ENCODE measurements at regions not wholly inside any gene's neighbourhood (a gene's known extent, or its start where the extent isn't known, plus 50 kb on each side); places are given as distances from the start of the nearest gene placed in this dataset.
"Not testable (repeated sequence)": the region's sequence is repeated elsewhere in the genome, so short reads cannot be mapped to it uniquely, and the experiment has no call there.

DNA sequence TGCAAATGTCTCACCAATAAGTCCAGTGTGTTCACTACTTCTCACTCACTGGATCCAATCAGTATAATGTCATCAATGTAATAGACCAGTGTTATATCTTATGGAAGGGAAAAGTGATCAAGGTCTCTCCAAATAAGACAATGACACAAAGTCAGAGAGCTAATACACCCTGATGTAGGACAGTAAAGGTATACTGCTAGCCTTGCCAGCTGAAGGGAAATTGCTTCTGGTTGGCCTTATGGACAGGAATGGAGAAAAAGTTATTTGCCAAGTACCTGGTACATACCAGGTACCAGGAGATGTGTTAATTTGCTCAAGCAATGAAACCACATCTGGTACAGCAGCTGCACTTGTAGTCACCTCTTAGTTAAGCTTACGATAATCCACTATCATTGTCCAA, 141.0 kb downstream of the LTN1 start:
- Histone ChIP-seq H3K9ac (ENCODE audit: control insufficient read depth, extremely low read depth, insufficient read depth, low read length) (no peak overlapping the region), H2AFZ (ENCODE audit: control insufficient read depth, low read length) (no peak overlapping the region), H3K9me3 (ENCODE audit: control insufficient read depth, low read depth, low read length) (no peaks in the 10 kb centered on the region), H3K36me3 (ENCODE audit: control insufficient read depth in 2 of 2, extremely low read depth in 1 of 2, insufficient read depth in 2 of 2, low read length in 2 of 2) (no peaks in the 10 kb centered on the region), H3K27me3 (ENCODE audit: control insufficient read depth, extremely low read depth, insufficient read depth, low read length) (no peaks in the 10 kb centered on the region), H3K9me1 (ENCODE audit: control insufficient read depth, extremely low read depth, insufficient read depth, low read length) (no peaks in the 10 kb centered on the region), H4K20me1 (ENCODE audit: control insufficient read depth, extremely low read depth, insufficient read depth, low read length) (no peaks in the 10 kb centered on the region), H3K4me3 (ENCODE audit: control insufficient read depth in 2 of 3, extremely low read depth in 1 of 3, insufficient read depth in 2 of 3, low read depth in 1 of 3, low read length in 3 of 3) (no peak overlapping the region), H3K27ac (ENCODE audit: control insufficient read depth, insufficient read depth, low read length) (no peak overlapping the region), H3K4me1 (ENCODE audit: control insufficient read depth, extremely low read depth, insufficient read depth, low read length) (no peaks in the 10 kb centered on the region), H3K79me2 (ENCODE audit: control insufficient read depth, insufficient read depth, low read length) (no peaks in the 10 kb centered on the region), H3K4me2 (ENCODE audit: control insufficient read depth, extremely low read depth, insufficient read depth, low read depth, low read length) (no peak overlapping the region)
- TF ChIP-seq EZH2 (IDR thresholded peaks at IDR 0.05; ENCODE audit: low read length) (no peak), CTCF (optimal IDR thresholded peaks at IDR 0.05 in 1 of 3, IDR thresholded peaks at IDR 0.05 in 1 of 3, conservative IDR thresholded peaks at IDR 0.05 in 1 of 3; ENCODE audit: extremely low read depth in 1 of 3, insufficient read depth in 2 of 3, low read length in 3 of 3) (no peak)
- dilution Hi-C loops (cut with MboI; ENCODE audit: extremely low pct_ligation_motif_present, low sequenced_read_pairs) = no loop called here
- FAIRE-seq (no peak), DNase-seq (ENCODE audit: low read depth, low spot score) (no peak)

GRCh38 chr21:28839237-28839636, 153.4 kb downstream of the LTN1 start:
- H3K9me3 ChIP-seq (ENCODE audit: control insufficient read depth, low read depth, low read length); H3K9ac ChIP-seq (ENCODE audit: control insufficient read depth, extremely low read depth, insufficient read depth, low read length); H3K4me2 ChIP-seq (ENCODE audit: control insufficient read depth, extremely low read depth, insufficient read depth, low read depth, low read length); H4K20me1 ChIP-seq (ENCODE audit: control insufficient read depth, extremely low read depth, insufficient read depth, low read length); dilution Hi-C loops (cut with MboI; ENCODE audit: extremely low pct_ligation_motif_present, low sequenced_read_pairs); FAIRE-seq; H3K4me1 ChIP-seq (ENCODE audit: control insufficient read depth, extremely low read depth, insufficient read depth, low read length); H2AFZ ChIP-seq (ENCODE audit: control insufficient read depth, low read length); H3K4me3 ChIP-seq (ENCODE audit: control insufficient read depth in 2 of 3, extremely low read depth in 1 of 3, insufficient read depth in 2 of 3, low read depth in 1 of 3, low read length in 3 of 3); H3K9me1 ChIP-seq (ENCODE audit: control insufficient read depth, extremely low read depth, insufficient read depth, low read length); H3K36me3 ChIP-seq (ENCODE audit: control insufficient read depth in 2 of 2, extremely low read depth in 1 of 2, insufficient read depth in 2 of 2, low read length in 2 of 2); H3K27ac ChIP-seq (ENCODE audit: control insufficient read depth, insufficient read depth, low read length); H3K27me3 ChIP-seq (ENCODE audit: control insufficient read depth, extremely low read depth, insufficient read depth, low read length); H3K79me2 ChIP-seq (ENCODE audit: control insufficient read depth, insufficient read depth, low read length); DNase-seq (ENCODE audit: low read depth, low spot score): not testable (repeated sequence)

DNA sequence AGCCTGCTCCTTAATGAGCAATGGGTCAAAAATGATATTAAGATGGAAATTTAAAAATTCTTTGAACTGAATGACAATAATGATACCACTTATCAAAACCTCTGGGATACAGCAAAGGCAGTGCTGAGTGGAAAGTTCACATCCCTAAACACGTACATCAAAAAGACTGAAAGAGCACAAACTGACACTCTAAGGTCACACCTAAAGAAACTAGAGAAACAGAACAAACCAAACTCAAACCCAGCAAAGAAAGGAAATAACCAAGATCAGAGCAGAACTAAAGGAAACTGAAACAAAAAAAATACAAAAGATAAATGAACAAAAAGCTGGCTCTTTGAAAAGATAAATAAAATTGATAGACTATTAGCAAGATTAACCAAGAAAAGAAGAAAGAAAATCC, 155.3 kb downstream of the LTN1 start:
- FAIRE-seq; H3K36me3 ChIP-seq (ENCODE audit: control insufficient read depth in 2 of 2, extremely low read depth in 1 of 2, insufficient read depth in 2 of 2, low read length in 2 of 2): not testable (repeated sequence)

GRCh38 chr21:28836588-28836987, 156.1 kb downstream of the LTN1 start:
- H3K4me3 ChIP-seq (ENCODE audit: control insufficient read depth in 2 of 3, extremely low read depth in 1 of 3, insufficient read depth in 2 of 3, low read depth in 1 of 3, low read length in 3 of 3); H3K27me3 ChIP-seq (ENCODE audit: control insufficient read depth, extremely low read depth, insufficient read depth, low read length); H3K27ac ChIP-seq (ENCODE audit: control insufficient read depth, insufficient read depth, low read length); H4K20me1 ChIP-seq (ENCODE audit: control insufficient read depth, extremely low read depth, insufficient read depth, low read length); FAIRE-seq; DNase-seq (ENCODE audit: low read depth, low spot score); H3K9me3 ChIP-seq (ENCODE audit: control insufficient read depth, low read depth, low read length); H2AFZ ChIP-seq (ENCODE audit: control insufficient read depth, low read length); H3K4me2 ChIP-seq (ENCODE audit: control insufficient read depth, extremely low read depth, insufficient read depth, low read depth, low read length); H3K79me2 ChIP-seq (ENCODE audit: control insufficient read depth, insufficient read depth, low read length); H3K36me3 ChIP-seq (ENCODE audit: control insufficient read depth in 2 of 2, extremely low read depth in 1 of 2, insufficient read depth in 2 of 2, low read length in 2 of 2); H3K9me1 ChIP-seq (ENCODE audit: control insufficient read depth, extremely low read depth, insufficient read depth, low read length); H3K9ac ChIP-seq (ENCODE audit: control insufficient read depth, extremely low read depth, insufficient read depth, low read length); dilution Hi-C loops (cut with MboI; ENCODE audit: extremely low pct_ligation_motif_present, low sequenced_read_pairs): not testable (repeated sequence)
- peaks cover 19% of the 10 kb centered on the region for H3K4me1 ChIP-seq (ENCODE audit: control insufficient read depth, extremely low read depth, insufficient read depth, low read length)

More for the DNA sequence above, 155.3 kb downstream of the LTN1 start:
- H4K20me1 ChIP-seq (ENCODE audit: control insufficient read depth, extremely low read depth, insufficient read depth, low read length); H3K9me1 ChIP-seq (ENCODE audit: control insufficient read depth, extremely low read depth, insufficient read depth, low read length); H3K4me2 ChIP-seq (ENCODE audit: control insufficient read depth, extremely low read depth, insufficient read depth, low read depth, low read length); H3K4me3 ChIP-seq (ENCODE audit: control insufficient read depth in 2 of 3, extremely low read depth in 1 of 3, insufficient read depth in 2 of 3, low read depth in 1 of 3, low read length in 3 of 3); H3K9me3 ChIP-seq (ENCODE audit: control insufficient read depth, low read depth, low read length); H3K27me3 ChIP-seq (ENCODE audit: control insufficient read depth, extremely low read depth, insufficient read depth, low read length); H3K27ac ChIP-seq (ENCODE audit: control insufficient read depth, insufficient read depth, low read length); dilution Hi-C loops (cut with MboI; ENCODE audit: extremely low pct_ligation_motif_present, low sequenced_read_pairs); H3K79me2 ChIP-seq (ENCODE audit: control insufficient read depth, insufficient read depth, low read length); H3K9ac ChIP-seq (ENCODE audit: control insufficient read depth, extremely low read depth, insufficient read depth, low read length); DNase-seq (ENCODE audit: low read depth, low spot score); H2AFZ ChIP-seq (ENCODE audit: control insufficient read depth, low read length): not testable (repeated sequence)
- peaks cover 12% of the 10 kb centered on the region for H3K4me1 ChIP-seq (ENCODE audit: control insufficient read depth, extremely low read depth, insufficient read depth, low read length)
